Neuronal stem cell (in vitro differentiated cells): ENCODE measurements at regions not wholly inside any gene's neighbourhood (a gene's known extent, or its start where the extent isn't known, plus 50 kb on each side); places are given as distances from the start of the nearest gene placed in this dataset.

Source experiments
- DNase-seq: peaks from one replicate; pipeline ENCODE4 v3.0.0-alpha.2; 2013; ENCODE audit warnings: low spot score
- H2AFZ ChIP-seq: one replicate; pipeline ENCODE4 v1.6.1; 2013; ENCODE audit warnings: mild to moderate bottlenecking, low read length, inconsistent platforms
- H2AK5ac ChIP-seq: 2 replicates; pipeline ENCODE4 v1.6.1; 2013; ENCODE audit warnings: low read depth, mild to moderate bottlenecking, inconsistent platforms, low read length, moderate library complexity, mixed read lengths
- H2BK120ac ChIP-seq: 2 replicates; pipeline ENCODE4 v1.6.1; 2013; ENCODE audit warnings: low read depth, mild to moderate bottlenecking, inconsistent platforms, low read length, moderate library complexity, mixed read lengths
- H2BK12ac ChIP-seq: one replicate; pipeline ENCODE4 v1.6.1; 2013; ENCODE audit warnings: low read length, inconsistent platforms
- H2BK15ac ChIP-seq: 2 replicates; pipeline ENCODE4 v1.6.1; 2013; ENCODE audit warnings: mild to moderate bottlenecking, low read length, inconsistent platforms, mixed read lengths
- H2BK5ac ChIP-seq: one replicate; pipeline ENCODE4 v1.6.1; 2013; ENCODE audit warnings: inconsistent platforms, mild to moderate bottlenecking, low read length, moderate library complexity
- H3K14ac ChIP-seq: one replicate; pipeline ENCODE4 v1.6.1; 2013; ENCODE audit warnings: low read length, inconsistent platforms
- H3K18ac ChIP-seq: 2 replicates; pipeline ENCODE4 v1.6.1; 2013; ENCODE audit warnings: low read length, inconsistent platforms
- H3K23ac ChIP-seq: 2 replicates; pipeline ENCODE4 v1.6.1; 2013; ENCODE audit warnings: low read depth, mild to moderate bottlenecking, mixed read lengths, low read length, inconsistent platforms; ENCODE audit not compliant: poor library complexity
- H3K27ac ChIP-seq: replicated peaks from 3 replicates; pipeline ENCODE4 v1.5.1; 2013; ENCODE audit warnings: low read length, inconsistent platforms
- H3K27me3 ChIP-seq, 3 experiments: 2 replicates each; pipeline ENCODE4 v1.6.1; 2013; ENCODE audit warnings: low read length in 3 of 3, mild to moderate bottlenecking in 2 of 3, inconsistent platforms in 1 of 3, low read depth in 1 of 3, mixed read lengths in 1 of 3, moderate library complexity in 1 of 3; ENCODE audit not compliant: control insufficient read depth in 3 of 3, insufficient read depth in 3 of 3
- H3K36me3 ChIP-seq, 2 donors: replicated peaks in 1 of 2; 2 replicates each; pipeline ENCODE4 v1.6.1; 2013; ENCODE audit warnings: low read length in 2 of 2; ENCODE audit not compliant: control insufficient read depth in 2 of 2, insufficient read depth in 2 of 2
- H3K4ac ChIP-seq: 2 replicates; pipeline ENCODE4 v1.6.1; 2013; ENCODE audit warnings: inconsistent platforms, mild to moderate bottlenecking, low read length, moderate library complexity
- H3K4me1 ChIP-seq, 2 donors: 1 replicate in 1 of 2; 2 replicates in 1 of 2; pipeline ENCODE4 v1.6.1; 2013; ENCODE audit warnings: low read length in 2 of 2, low read depth in 1 of 2; ENCODE audit not compliant: control insufficient read depth in 2 of 2, insufficient read depth in 1 of 2
- H3K4me2 ChIP-seq: one replicate; pipeline ENCODE4 v1.6.1; 2013; ENCODE audit warnings: mild to moderate bottlenecking, low read length, inconsistent platforms; ENCODE audit not compliant: insufficient read depth, poor library complexity, severe bottlenecking
- H3K4me3 ChIP-seq, 2 donors: 2 replicates each; pipeline ENCODE4 v1.5.1; 2013; ENCODE audit warnings: low read length in 2 of 2, mild to moderate bottlenecking in 2 of 2, inconsistent platforms in 1 of 2, moderate library complexity in 1 of 2
- H3K79me1 ChIP-seq: one replicate; pipeline ENCODE4 v1.6.1; 2013; ENCODE audit warnings: low read depth, mild to moderate bottlenecking, inconsistent platforms, low read length, moderate library complexity
- H3K9ac ChIP-seq: one replicate; pipeline ENCODE4 v1.6.1; 2013; ENCODE audit warnings: mild to moderate bottlenecking, low read depth, low read length, inconsistent platforms; ENCODE audit not compliant: poor library complexity
- H3K9me3 ChIP-seq, 2 donors: replicated peaks in 1 of 2; 2 replicates each; pipeline versions ENCODE3 to v1.6.1; 2013; ENCODE audit warnings: low read length in 2 of 2, mild to moderate bottlenecking in 2 of 2, inconsistent platforms in 1 of 2, low read depth in 1 of 2, mixed read lengths in 1 of 2, moderate library complexity in 1 of 2; ENCODE audit not compliant: control insufficient read depth in 2 of 2, insufficient read depth in 1 of 2
- H4K8ac ChIP-seq: one replicate; pipeline ENCODE4 v1.6.1; 2013; ENCODE audit warnings: low read depth, mild to moderate bottlenecking, inconsistent platforms, low read length, moderate library complexity
- H4K91ac ChIP-seq: one replicate; pipeline ENCODE4 v1.6.1; 2013; ENCODE audit warnings: low read length, low read depth, mild to moderate bottlenecking, inconsistent platforms; ENCODE audit not compliant: poor library complexity
- WGBS, 2 donors: extraction: QIAGEN DNeasy Blood & Tissue Kit; methylation state at CpG; one replicate each; pipeline ENCODE4 v1.1.7; 2013; ENCODE audit warnings: missing lambda C conversion rate in 2 of 2, mixed read lengths in 1 of 2; ENCODE audit not compliant: insufficient read length in 2 of 2, insufficient replicate concordance in 1 of 2; ENCODE audit errors: extremely low coverage in 2 of 2; 5-methylcytosine and 5-hydroxymethylcytosine counted together

- no CpG with 5 or more reads among the region's 3 CpGs for WGBS, 2 donors
- Histone ChIP-seq H3K4me3 (no peak overlapping the region), H4K8ac (no peak overlapping the region), H3K18ac (no peak overlapping the region), H2BK12ac (no peak overlapping the region), H3K4me2 (no peak overlapping the region), H3K4ac (no peak overlapping the region), H3K79me1 (no peaks in the 10 kb centered on the region), H3K27ac (no peak overlapping the region), H3K9me3 (no peaks in the 10 kb centered on the region), H2AK5ac (no peak overlapping the region), H2AFZ (no peak overlapping the region), H3K4me1 (no peaks in the 10 kb centered on the region), H4K91ac (no peak overlapping the region), H2BK15ac (no peak overlapping the region), H3K23ac (no peak overlapping the region), H3K14ac (no peak overlapping the region), H2BK120ac (no peak overlapping the region), H2BK5ac (no peak overlapping the region), H3K36me3 (no peaks in the 10 kb centered on the region), H3K27me3 (no peaks in the 10 kb centered on the region), H3K9ac (no peak overlapping the region)
- DNase-seq: no peak
These were observed 58.5 kb upstream of the ASB17 start for GRCh38 chr1:75990686-75991085.

- Histone ChIP-seq H2AFZ (no peak overlapping the region), H3K79me1 (no peaks in the 10 kb centered on the region), H2BK12ac (no peak overlapping the region), H4K91ac (no peak overlapping the region), H3K9me3 (no peaks in the 10 kb centered on the region), H2BK120ac (no peak overlapping the region), H3K23ac (no peak overlapping the region), H3K4me2 (no peak overlapping the region), H3K4me3 (no peak overlapping the region), H3K27me3 (no peaks in the 10 kb centered on the region), H3K14ac (no peak overlapping the region), H3K36me3 (no peaks in the 10 kb centered on the region), H3K4ac (no peak overlapping the region), H2BK15ac (no peak overlapping the region), H3K27ac (no peak overlapping the region), H2BK5ac (no peak overlapping the region), H2AK5ac (no peak overlapping the region), H4K8ac (no peak overlapping the region), H3K4me1 (no peaks in the 10 kb centered on the region), H3K18ac (no peak overlapping the region), H3K9ac (no peak overlapping the region)
- WGBS, 2 donors: no CpG with 5 or more reads among the region's 8 CpGs
- DNase-seq: peak; percentile 76
These were observed 59.4 kb upstream of the ASB17 start for GRCh38 chr1:75991497-75992114.

- DNase-seq: no peak
- H4K91ac ChIP-seq: no peak overlapping the region
- no peaks in the 10 kb centered on the region for H3K9me3 ChIP-seq
- no peak overlapping the region for H3K4ac ChIP-seq
- H3K4me2 ChIP-seq: no peak overlapping the region
- no peak overlapping the region for H2BK12ac ChIP-seq
- no peaks in the 10 kb centered on the region for H3K36me3 ChIP-seq
- H2AK5ac ChIP-seq: no peak overlapping the region
- no peak overlapping the region for H3K9ac ChIP-seq
- H3K4me3 ChIP-seq: no peak overlapping the region
- no peak overlapping the region for H3K23ac ChIP-seq
- no peak overlapping the region for H3K14ac ChIP-seq
- no peak overlapping the region for H3K18ac ChIP-seq
- H3K27me3 ChIP-seq: no peaks in the 10 kb centered on the region
- H4K8ac ChIP-seq: no peak overlapping the region
- H3K4me1 ChIP-seq: no peaks in the 10 kb centered on the region
- H2BK120ac ChIP-seq: no peak overlapping the region
- no peak overlapping the region for H2BK15ac ChIP-seq
- no peak overlapping the region for H2AFZ ChIP-seq
- WGBS, 2 donors: no CpG with 5 or more reads among the region's 3 CpGs
- H3K27ac ChIP-seq: no peak overlapping the region
- H3K79me1 ChIP-seq: no peaks in the 10 kb centered on the region
- no peak overlapping the region for H2BK5ac ChIP-seq
These were observed 60.1 kb upstream of the ASB17 start for GRCh38 chr1:75992312-75992711.

GRCh38 chr1:75993661-75994060 lies 61.5 kb upstream of the ASB17 start:
- Histone ChIP-seq H3K27me3 (no peaks in the 10 kb centered on the region), H4K8ac (no peak overlapping the region), H3K9me3 (peaks cover 0 to 2% of the 10 kb centered on the region in 2 donors), H3K27ac (no peak overlapping the region), H2BK12ac (no peak overlapping the region), H3K9ac (no peak overlapping the region), H3K4me2 (no peak overlapping the region), H2AFZ (no peak overlapping the region), H3K4me3 (no peak overlapping the region), H3K36me3 (no peaks in the 10 kb centered on the region), H3K14ac (no peak overlapping the region), H4K91ac (no peak overlapping the region), H2BK120ac (no peak overlapping the region), H2BK5ac (no peak overlapping the region), H3K4ac (no peak overlapping the region), H3K18ac (no peak overlapping the region), H3K23ac (no peak overlapping the region), H2AK5ac (no peak overlapping the region), H3K79me1 (no peaks in the 10 kb centered on the region), H3K4me1 (no peaks in the 10 kb centered on the region), H2BK15ac (no peak overlapping the region)
- no peak for DNase-seq
